Stimulated activated CD4-positive, alpha-beta T cell treated with anti-CD3 and anti-CD28 coated beads, TNF-alpha, amount 100 ng/mL, for 1 hour (primary cell): ENCODE measurements at regions not wholly inside any gene's neighbourhood (a gene's known extent, or its start where the extent isn't known, plus 50 kb on each side); places are given as distances from the start of the nearest gene placed in this dataset.

Experiments
- DNase-seq, 3 donors: peaks; one replicate each; pipeline ENCODE4 v3.0.0-alpha.2; 2020; ENCODE audit warnings: low read depth in 3 of 3, low spot score in 1 of 3

- no peak for DNase-seq
Observed at GRCh38 chr11:70696564-70696963, 298.2 kb downstream of the CTTN start.

DNA sequence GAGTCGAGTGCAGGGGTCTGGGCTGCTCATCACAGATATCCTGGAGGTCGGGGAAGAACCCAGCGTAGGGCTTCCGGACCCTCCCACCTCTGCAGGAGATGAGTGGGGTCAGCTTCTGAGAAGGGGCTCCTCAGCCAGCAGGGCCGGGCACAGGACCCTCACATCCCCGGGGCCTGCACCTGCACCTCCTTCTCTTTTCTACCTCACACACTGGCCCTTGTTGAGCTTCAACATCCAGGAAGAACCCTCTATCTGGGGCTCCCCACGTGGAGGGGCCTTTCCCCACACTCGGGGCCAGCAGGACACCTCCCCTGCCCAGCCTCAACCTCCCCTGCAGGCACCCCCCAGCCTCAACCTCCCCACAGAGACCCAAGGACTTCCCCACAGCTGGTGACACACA is 299.4 kb downstream of the CTTN start:
- no peak for DNase-seq

DNA sequence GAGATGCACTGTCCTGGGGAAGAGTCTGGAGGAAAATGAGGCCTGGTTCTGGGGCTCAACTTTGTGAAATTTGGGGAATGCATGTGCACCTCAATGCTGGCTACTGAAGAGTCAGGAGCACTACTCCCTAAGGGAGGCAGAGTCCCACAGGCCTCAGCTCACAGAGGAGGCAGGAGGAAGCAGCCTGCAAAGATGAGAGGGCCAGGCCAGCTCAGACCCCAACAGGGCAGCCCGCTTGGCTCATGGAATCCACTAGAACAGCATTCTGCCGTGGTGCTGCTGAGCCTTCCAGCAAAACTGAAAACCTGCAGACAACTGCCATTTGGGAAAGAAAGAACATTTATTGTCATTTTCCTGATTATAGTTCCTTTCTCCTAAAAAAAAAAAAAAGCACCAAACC is 300.5 kb downstream of the CTTN start:
- no peak for DNase-seq

DNA sequence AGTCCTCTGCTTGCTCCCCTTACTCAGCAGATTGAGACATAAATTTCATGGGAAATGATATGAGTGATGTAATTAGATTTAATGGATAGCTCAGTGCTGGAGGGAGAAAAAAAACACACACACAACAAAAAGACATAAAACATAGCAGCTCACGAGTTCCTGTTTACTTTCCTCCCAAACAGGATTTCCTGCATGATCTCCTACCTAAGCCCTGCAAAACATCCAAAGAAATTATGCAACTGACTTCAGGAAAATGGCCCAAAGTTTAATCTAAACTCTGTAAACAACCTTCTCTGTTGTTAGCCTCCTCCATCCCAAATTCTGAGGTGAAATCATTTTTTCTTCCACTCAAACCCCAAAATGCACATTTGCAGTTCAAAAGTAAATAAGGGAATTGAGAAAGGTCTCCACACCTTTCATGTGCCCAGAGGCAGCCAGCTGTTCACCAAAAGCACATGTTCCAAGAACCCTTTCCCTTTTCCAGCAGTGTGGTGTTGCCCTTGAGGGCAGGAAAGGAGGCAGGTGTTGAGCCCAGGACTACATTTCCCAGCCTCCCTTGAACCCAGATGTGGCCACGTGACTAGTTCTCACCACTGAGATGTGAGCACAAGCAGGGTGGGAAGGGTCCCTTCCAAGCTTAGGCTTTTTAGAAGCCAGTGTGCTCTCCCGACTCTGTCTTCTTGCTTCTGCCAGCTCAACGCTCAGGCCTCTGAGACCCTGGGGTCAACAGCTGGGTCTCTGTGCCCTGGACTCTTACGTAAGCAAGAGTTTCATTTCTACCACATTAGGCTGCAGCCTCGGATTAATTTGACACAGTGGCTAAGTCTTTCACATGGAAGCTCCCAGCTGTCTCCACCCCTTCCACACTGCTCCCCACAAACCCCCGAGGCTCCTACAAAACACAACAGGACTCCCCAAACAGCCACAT is 301.2 kb downstream of the CTTN start:
- DNase-seq, result no peak

GRCh38 chr11:70700453-70700852 is 302.1 kb downstream of the CTTN start:
- no peak for DNase-seq

- no peak for DNase-seq
Observed at GRCh38 chr11:70700871-70701270, 302.5 kb downstream of the CTTN start.

GRCh38 chr11:70702040-70702648 is 303.8 kb downstream of the CTTN start:
- DNase-seq, result no peak

DNA sequence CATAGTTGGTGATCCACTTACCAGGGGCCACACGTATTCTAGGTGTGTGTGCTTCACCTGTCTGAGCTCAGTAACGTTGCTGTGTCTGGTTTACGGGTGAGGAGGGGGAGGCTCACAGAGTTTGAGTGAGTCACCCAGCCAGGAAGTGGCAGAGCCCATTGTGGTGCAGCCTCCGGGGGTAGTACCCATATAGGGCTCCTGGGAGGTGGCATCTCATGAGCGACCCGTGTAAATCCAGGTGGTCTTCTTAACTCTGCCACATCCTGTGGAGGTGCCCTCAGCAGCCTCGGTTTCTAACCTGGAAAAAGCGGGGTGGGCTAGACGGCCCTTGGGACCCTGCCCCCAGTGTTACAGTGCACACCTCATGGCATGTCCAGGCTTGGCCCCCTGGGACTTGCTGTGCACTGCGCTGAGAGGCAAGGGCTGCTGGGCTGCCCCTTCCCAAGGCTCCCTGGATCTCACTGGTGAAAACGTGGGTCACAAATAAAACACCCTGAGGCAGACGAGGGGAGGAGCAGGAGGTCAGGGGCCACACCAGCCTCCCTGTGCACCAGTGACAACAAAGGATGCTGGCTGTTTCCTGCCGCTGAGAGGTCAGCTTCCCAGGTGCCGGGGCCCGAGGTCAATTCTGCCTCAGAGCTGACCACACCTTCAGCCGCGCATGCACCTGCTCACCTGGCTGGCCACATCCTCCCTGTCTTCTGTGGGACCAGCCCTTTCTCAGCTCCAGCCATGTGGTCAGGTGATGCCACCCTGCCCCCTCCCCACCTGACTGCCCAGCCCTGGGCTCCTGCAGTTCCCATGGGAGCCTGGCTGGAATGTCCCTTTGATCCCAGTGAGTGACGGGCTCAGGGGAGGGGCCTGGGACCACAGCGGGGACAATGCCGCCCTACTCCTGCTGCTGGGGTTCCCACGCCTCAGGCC is 305.1 kb downstream of the CTTN start:
- DNase-seq, result no peak

GRCh38 chr11:70705097-70705496 is 306.8 kb downstream of the CTTN start:
- no peak for DNase-seq

DNA sequence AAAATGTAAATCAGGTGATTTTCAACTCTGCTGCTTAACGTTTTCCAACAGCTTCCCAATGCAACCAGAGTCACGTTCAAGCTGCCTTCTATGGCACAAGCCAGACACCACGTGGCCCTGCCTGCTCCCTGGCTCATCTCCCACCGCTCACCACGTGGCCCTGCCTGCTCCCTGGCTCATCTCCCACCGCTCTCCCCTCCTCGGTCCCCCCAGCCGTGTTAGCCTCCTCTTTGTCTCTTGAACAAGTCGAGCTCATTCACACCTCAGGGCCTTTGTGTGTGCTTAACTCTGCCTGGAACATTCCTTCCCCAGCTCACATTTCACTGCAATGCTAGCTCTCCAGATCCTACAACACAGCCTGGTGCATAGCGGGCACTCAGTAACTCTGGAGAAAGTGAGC is 307.6 kb downstream of the CTTN start:
- DNase-seq, result no peak

GRCh38 chr11:70707821-70708220 is 309.5 kb downstream of the CTTN start:
- DNase-seq, result no peak

GRCh38 chr11:70709596-70709995 is 311.3 kb downstream of the CTTN start:
- no peak for DNase-seq

GRCh38 chr11:70710192-70710591 is 311.9 kb downstream of the CTTN start:
- no peak for DNase-seq

- no peak for DNase-seq
Observed at GRCh38 chr11:70710601-70711000, 312.3 kb downstream of the CTTN start.

DNA sequence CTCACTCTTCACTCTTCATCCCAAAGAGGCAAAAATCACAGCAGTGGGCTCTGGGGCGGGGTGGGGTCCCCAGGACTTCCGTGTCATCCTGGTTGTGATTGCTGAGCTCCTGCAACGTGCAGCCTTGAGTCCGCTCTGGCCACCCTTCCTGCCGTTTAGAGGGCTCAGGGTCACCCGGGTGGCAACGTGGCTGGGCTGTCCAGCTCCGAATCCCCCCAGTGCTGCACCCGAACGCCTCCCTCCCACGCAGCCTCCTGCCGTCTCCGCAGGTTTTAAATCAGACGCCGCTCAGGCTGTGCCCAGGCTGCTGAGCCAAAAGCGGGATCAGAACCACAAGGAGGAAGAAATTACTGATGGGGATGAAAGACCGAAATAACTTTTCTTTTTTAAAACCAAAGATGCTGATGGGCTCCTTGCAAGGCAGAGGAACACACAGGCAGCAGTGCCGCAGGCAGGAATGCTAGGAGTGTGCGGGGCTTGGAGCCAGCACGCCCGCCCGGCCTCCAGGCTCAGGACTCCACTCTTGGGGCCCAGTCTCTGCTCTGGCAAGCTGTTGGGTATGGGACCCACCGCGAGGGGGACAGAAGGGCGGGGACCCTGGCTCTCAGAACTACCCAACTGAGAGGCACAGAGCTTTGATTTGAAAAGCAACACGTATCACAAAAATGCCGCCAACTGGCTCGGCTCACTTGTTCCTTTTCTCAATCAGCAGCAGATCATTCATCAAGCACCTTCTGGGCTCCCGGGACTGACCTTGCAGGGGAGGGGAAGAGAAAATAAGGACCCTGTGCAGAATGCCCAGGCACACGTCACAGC is 313.0 kb downstream of the CTTN start:
- DNase-seq, result no peak

DNA sequence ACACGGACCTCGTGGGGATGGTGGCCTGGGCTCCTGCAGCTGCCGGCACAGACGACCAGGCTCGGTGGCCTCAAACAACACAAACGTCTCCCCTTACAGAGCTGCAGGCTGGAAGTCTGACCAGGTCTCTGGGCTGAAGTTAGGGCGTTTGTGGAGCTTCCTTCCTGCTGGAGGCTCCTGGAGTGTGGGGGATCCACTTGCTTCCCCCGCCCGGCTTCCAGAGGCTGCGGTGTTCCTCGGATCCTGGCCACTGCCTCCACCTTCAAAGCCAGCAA is 313.5 kb downstream of the CTTN start:
- DNase-seq, result no peak

- no peak for DNase-seq
Observed at GRCh38 chr11:70712471-70712870, 314.1 kb downstream of the CTTN start.

- DNase-seq, result no peak
Observed at GRCh38 chr11:70713086-70713835, 314.9 kb downstream of the CTTN start.

GRCh38 chr11:70713988-70714665 is 315.8 kb downstream of the CTTN start:
- DNase-seq, result no peak
